ENCODE measurements at regions not wholly inside any gene's neighbourhood (a gene's known extent, or its start where the extent isn't known, plus 50 kb on each side); places are given as distances from the start of the nearest gene placed in this dataset.

DNA sequence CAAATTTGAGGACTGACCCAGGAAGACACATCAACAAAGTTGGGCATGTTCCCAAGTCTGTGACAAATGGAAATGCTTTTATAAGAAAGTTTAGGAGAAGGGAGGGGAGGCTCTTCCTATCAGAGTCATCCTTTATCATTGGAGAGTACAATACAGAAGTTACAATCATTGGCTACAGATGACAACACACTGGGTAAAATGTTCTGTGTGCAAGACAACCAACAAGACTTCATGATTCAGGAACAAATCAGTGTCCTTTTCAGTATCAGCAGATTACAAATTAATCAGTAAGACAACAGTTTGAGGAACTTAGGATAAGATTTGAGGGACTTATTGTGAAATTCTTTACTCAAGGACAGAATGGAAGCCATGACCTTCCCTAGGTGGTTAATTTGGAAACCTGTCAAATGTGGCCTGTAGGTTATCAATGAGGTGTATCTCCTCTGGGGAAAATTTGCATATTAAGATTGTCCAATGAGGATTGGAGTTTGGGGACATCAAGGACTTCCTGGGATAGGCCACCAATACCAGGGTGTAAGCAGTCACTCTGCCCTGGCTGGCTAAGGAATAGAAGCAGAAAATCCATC lies 274.4 kb upstream of the RORA start:
- TF ChIP-seq, protein P1, sequence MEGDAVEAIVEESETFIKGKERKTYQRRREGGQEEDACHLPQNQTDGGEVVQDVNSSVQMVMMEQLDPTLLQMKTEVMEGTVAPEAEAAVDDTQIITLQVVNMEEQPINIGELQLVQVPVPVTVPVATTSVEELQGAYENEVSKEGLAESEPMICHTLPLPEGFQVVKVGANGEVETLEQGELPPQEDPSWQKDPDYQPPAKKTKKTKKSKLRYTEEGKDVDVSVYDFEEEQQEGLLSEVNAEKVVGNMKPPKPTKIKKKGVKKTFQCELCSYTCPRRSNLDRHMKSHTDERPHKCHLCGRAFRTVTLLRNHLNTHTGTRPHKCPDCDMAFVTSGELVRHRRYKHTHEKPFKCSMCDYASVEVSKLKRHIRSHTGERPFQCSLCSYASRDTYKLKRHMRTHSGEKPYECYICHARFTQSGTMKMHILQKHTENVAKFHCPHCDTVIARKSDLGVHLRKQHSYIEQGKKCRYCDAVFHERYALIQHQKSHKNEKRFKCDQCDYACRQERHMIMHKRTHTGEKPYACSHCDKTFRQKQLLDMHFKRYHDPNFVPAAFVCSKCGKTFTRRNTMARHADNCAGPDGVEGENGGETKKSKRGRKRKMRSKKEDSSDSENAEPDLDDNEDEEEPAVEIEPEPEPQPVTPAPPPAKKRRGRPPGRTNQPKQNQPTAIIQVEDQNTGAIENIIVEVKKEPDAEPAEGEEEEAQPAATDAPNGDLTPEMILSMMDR (IDR thresholded peaks at IDR 0.05): no peak
- TF ChIP-seq POLR2A (IDR thresholded peaks at IDR 0.05) (no peak), EP300 (IDR thresholded peaks at IDR 0.05) (no peak)

All from tibial nerve (tissue), 4 donors.